HG03045 (cell line): ENCODE measurements at regions not wholly inside any gene's neighbourhood (a gene's known extent, or its start where the extent isn't known, plus 50 kb on each side); places are given as distances from the start of the nearest gene placed in this dataset.
"Not testable (repeated sequence)": the region's sequence is repeated elsewhere in the genome, so short reads cannot be mapped to it uniquely, and the experiment has no call there.

Source experiments
- ATAC-seq: cut with Tn5 transposase; IDR thresholded peaks from one replicate; pipeline ENCODE4 v1.9.1; 2021; ENCODE audit warnings: mild to moderate bottlenecking, moderate library complexity; ENCODE audit not compliant: unreplicated experiment

- no peak for ATAC-seq
Measured at GRCh38 chr5:57734296-57734695, 251.7 kb upstream of the ACTBL2 start.

GRCh38 chr5:57727591-57727990 is 245.0 kb upstream of the ACTBL2 start:
- no peak for ATAC-seq

- ATAC-seq, result no peak
Measured at GRCh38 chr5:57725658-57726504, 243.3 kb upstream of the ACTBL2 start.

GRCh38 chr5:57724836-57725235 is 242.2 kb upstream of the ACTBL2 start:
- ATAC-seq, result no peak

- no peak for ATAC-seq
Measured at GRCh38 chr5:57721226-57721625, 238.6 kb upstream of the ACTBL2 start.

GRCh38 chr5:57720656-57721055 is 238.0 kb upstream of the ACTBL2 start:
- no peak for ATAC-seq

GRCh38 chr5:57719216-57719615 is 236.6 kb upstream of the ACTBL2 start:
- no peak for ATAC-seq

GRCh38 chr5:57718155-57718554 is 235.5 kb upstream of the ACTBL2 start:
- no peak for ATAC-seq

- ATAC-seq, result no peak
Measured at GRCh38 chr5:57717555-57717954, 234.9 kb upstream of the ACTBL2 start.

- no peak for ATAC-seq
Measured at GRCh38 chr5:57716661-57717060, 234.1 kb upstream of the ACTBL2 start.

GRCh38 chr5:57715296-57715695 is 232.7 kb upstream of the ACTBL2 start:
- ATAC-seq, result no peak

GRCh38 chr5:57713535-57713934 is 230.9 kb upstream of the ACTBL2 start:
- not testable (repeated sequence) for ATAC-seq

- ATAC-seq, result no peak
Measured at GRCh38 chr5:57711946-57712345, 229.3 kb upstream of the ACTBL2 start.

- no peak for ATAC-seq
Measured at GRCh38 chr5:57711471-57711870, 228.9 kb upstream of the ACTBL2 start.

GRCh38 chr5:57710126-57710525 is 227.5 kb upstream of the ACTBL2 start:
- ATAC-seq, result no peak

- no peak for ATAC-seq
Measured at GRCh38 chr5:57705769-57706168, 223.2 kb upstream of the ACTBL2 start.

- ATAC-seq, result no peak
Measured at GRCh38 chr5:57703721-57704120, 221.1 kb upstream of the ACTBL2 start.

GRCh38 chr5:57700484-57700883 is 217.9 kb upstream of the ACTBL2 start:
- ATAC-seq, result no peak

- no peak for ATAC-seq
Measured at GRCh38 chr5:57700072-57700471, 217.5 kb upstream of the ACTBL2 start.

- no peak for ATAC-seq
Measured at GRCh38 chr5:57698802-57699201, 216.2 kb upstream of the ACTBL2 start.

- ATAC-seq, result no peak
Measured at GRCh38 chr5:57698086-57698485, 215.5 kb upstream of the ACTBL2 start.

GRCh38 chr5:57696825-57697570 is 214.4 kb upstream of the ACTBL2 start:
- ATAC-seq, result no peak
